ENCODE measurements at regions not wholly inside any gene's neighbourhood (a gene's known extent, or its start where the extent isn't known, plus 50 kb on each side); places are given as distances from the start of the nearest gene placed in this dataset.

- no peak for TF ChIP-seq CTCF (IDR thresholded peaks at IDR 0.05; ENCODE audit: insufficient read depth, low read depth, low read length, missing control alignments)
- no peak overlapping the region for H3K4me3 ChIP-seq (ENCODE audit: low read length)
- no peak for DNase-seq (ENCODE audit: low read depth)
These were observed 930.7 kb downstream of the ZPLD1 start for GRCh38 chr3:103365467-103365866.

DNA sequence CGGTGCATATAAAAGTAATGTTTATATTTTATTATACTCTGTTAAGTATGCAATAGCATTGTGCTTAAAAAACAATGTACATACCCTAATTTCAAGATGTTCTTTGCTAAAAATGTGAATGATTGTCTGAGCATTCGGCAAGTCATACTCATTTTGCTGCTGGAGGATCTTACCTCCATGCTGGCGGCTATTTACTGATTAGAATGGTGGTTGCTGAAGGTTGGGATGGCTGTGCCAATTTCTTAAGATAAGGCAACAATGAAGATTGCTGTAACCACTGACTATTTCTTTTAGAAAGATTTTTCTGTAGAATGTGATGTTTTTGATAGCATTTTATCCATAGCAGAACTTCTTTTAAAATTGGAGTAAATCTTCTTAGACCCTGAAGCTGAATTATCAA is 932.7 kb downstream of the ZPLD1 start:
- H3K4me3 ChIP-seq (ENCODE audit: low read length), result no peak overlapping the region
- no peak for DNase-seq (ENCODE audit: low read depth)
- no peak for TF ChIP-seq CTCF (IDR thresholded peaks at IDR 0.05; ENCODE audit: insufficient read depth, low read depth, low read length, missing control alignments)

DNA sequence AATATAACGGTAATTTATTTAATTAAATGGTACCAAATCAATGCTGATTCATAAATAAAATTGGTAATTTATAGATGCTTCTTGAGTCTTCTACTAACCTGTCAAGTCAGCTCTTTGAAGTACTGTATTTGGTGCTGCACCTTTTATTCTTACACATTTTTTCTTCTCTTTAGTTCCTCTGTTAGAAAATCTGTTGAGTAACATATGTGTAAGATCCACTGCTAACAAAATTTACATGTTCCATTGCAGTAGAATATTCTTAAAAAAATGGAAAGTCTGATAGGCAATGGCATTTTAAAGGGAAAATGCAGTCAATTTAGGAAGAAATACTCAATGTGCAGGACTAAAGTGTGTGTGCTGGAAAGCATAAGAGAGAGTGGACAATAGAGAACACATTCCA is 936.6 kb downstream of the ZPLD1 start:
- DNase-seq (ENCODE audit: low read depth), result no peak
- no peak overlapping the region for H3K4me3 ChIP-seq (ENCODE audit: low read length)
- no peak for TF ChIP-seq CTCF (IDR thresholded peaks at IDR 0.05; ENCODE audit: insufficient read depth, low read depth, low read length, missing control alignments)

- no peak for TF ChIP-seq CTCF (IDR thresholded peaks at IDR 0.05; ENCODE audit: insufficient read depth, low read depth, low read length, missing control alignments)
- DNase-seq (ENCODE audit: low read depth), result no peak
- H3K4me3 ChIP-seq (ENCODE audit: low read length), result no peak overlapping the region
These were observed 937.2 kb downstream of the ZPLD1 start for GRCh38 chr3:103372031-103372430.

DNA sequence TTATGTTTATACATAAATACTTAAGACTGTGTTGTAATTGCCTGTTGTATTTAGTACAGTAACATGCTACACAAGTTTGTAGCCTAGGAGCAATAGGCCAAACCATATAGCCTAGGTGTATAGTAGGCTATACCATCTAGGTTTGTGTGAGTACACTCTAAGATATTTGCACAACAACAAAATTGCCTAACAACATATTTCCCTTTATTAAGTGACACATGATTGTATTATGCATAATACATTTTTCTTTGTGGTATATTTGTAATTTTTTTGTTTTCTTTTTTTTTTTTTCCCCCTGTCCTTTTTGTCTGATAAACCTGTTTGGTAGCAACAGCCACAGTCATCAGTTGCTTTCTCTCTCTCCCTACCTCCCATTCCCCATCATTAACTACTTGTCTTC is 945.6 kb downstream of the ZPLD1 start:
- peak; percentile 10 for DNase-seq (ENCODE audit: low read depth)
- H3K4me3 ChIP-seq (ENCODE audit: low read length), result no peak overlapping the region
- TF ChIP-seq CTCF (IDR thresholded peaks at IDR 0.05; ENCODE audit: insufficient read depth, low read depth, low read length, missing control alignments), result no peak

DNA sequence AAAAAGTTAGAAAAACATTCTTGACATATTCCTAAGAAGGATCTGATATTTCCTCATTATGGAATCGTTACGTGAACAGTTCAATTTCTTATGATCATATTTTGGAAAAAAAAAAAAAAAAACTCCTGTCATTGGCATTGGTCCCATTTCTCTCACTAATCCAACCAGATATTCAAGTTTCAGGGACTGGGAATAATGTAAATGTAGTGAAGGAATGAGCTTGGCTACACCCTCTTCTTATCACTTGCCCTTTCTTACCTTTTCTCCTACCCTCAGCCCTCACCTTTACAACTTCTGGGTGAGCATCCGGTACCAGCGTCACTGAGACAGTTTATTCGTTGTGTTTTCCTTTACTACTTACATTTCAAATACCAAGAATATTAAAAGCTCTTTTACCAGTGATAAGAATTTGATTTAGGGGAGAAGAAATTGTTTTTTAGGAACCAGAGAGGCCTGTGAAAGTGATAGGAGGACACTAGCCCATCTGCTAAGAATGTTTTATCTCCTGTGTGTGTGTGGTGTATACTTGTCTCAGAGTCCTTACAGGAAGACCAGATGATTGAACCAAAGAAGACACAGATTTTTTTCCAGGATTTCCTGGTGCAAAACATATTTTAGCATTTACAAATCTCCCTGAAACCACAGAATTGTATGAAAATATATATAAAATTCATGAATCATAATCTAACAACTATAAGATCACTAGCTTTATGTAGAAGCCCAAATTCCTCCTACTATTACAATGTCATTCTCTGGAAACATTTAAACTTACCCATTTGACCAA is 946.7 kb downstream of the ZPLD1 start:
- peak; percentile 20 for DNase-seq (ENCODE audit: low read depth)
- no peak for TF ChIP-seq CTCF (IDR thresholded peaks at IDR 0.05; ENCODE audit: insufficient read depth, low read depth, low read length, missing control alignments)
- no peak overlapping the region for H3K4me3 ChIP-seq (ENCODE audit: low read length)
